HG03439 (cell line): ENCODE measurements at regions not wholly inside any gene's neighbourhood (a gene's known extent, or its start where the extent isn't known, plus 50 kb on each side); places are given as distances from the start of the nearest gene placed in this dataset.
"Not testable (repeated sequence)": the region's sequence is repeated elsewhere in the genome, so short reads cannot be mapped to it uniquely, and the experiment has no call there.

Experiments
- ATAC-seq: cut with Tn5 transposase; IDR thresholded peaks from one replicate; pipeline ENCODE4 v1.9.1; 2021; ENCODE audit warnings: mild to moderate bottlenecking, moderate library complexity; ENCODE audit not compliant: unreplicated experiment

DNA sequence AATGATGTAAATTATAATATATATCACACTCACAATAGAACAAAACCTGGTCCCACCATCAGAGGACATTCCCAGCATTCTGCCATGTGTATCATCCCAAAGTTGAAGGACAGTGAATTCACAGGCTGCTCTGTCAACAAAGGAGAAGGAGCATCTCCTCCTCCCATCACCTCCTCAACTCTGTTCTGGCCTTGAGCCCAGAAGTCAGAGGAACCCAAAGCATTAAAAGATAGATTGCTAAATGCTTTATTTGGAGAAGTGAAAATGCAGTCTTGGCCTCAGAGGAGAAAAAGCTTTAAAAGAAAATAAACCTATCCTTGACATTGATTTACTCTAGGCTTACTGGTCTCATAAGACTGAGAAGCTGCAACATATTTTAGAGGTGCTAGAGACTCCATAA is 268.8 kb upstream of the RASGEF1B start:
- ATAC-seq: no peak

DNA sequence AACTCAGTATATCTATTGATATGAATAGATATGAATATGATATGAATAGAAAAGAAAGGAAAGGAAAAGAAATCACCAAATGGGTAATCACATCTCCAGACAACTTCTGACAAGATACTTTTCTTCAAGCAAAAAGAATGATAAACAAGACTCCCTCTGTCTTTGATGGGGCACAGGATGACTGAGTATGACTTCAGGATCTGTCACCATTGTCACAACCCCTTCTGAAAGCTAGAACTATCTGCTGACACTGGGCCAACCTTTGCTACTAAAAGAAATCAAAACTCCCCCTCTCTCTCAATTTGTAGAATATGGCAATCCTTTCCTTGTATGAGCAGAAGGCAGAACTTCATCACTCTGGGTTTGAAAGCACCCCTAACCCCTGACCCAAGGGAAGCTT is 267.2 kb upstream of the RASGEF1B start:
- ATAC-seq: no peak

DNA sequence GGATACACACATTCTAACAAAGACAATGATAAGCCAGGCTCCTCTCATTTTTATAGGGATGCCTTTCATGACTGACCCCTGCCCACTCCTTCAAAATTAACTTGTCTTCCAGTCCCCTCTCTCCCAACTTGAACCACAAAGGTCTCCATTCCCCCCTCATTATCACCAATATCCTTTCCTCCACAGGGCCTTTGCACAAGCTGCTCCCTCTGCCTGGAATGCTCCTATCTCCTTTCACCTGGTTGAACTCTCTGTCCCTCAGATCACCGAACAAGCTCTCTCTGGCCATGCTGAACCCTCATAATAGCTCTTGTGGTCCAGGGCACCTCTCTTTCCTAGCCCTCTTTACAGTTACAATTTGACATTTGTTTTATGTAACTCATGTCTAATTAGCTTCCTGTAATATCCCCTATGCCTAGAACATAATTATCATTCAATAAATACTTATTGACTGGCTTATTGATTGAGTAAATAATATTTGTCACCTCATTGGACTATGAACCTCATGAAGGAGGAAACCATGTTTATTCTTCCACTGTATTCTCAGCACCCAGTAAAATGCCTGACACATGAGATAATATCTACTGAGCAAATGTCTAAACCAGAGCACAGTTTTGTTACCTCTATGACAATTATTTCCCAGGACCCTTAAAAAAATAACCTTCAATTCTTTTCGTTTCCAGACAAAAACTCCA is 266.3 kb upstream of the RASGEF1B start:
- ATAC-seq: no peak

DNA sequence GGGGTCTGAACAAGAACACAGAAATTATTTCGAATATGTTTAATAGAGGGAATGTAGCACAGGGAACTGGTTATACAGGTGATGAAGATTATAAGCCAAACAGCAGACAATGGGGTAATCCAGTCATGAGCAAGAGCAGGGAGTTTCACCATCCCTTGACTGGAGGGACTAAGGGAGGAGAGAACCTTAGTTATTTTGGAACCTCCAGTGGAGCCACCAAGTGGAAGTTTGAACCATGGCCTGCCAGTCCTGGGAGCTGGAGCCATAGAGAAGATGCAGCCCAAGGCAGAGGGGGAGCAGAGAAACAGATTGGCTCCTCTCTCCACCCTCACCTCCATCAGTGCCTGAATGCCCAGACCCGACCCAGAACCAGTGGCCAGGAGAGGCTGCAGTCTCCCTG is 264.6 kb upstream of the RASGEF1B start:
- ATAC-seq: no peak

DNA sequence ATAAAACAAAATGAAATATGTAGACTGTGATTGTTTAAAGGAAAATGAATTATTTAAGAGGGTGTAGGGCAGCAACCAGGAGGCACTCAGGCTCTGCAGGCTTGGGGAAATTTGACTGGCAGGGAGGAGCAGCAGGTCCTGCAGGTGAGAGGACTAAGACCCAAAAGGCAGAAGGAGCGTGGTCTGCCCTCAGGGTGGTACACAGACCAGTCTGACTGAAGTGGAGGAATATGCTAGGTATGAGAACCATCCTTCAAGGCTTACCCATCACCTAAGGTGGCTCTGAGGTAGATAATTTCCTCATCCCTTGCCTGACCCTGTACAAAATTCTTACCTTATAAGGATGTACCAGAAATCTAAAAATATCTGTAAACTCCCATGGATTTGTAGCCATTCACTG is 261.3 kb upstream of the RASGEF1B start:
- no peak for ATAC-seq

DNA sequence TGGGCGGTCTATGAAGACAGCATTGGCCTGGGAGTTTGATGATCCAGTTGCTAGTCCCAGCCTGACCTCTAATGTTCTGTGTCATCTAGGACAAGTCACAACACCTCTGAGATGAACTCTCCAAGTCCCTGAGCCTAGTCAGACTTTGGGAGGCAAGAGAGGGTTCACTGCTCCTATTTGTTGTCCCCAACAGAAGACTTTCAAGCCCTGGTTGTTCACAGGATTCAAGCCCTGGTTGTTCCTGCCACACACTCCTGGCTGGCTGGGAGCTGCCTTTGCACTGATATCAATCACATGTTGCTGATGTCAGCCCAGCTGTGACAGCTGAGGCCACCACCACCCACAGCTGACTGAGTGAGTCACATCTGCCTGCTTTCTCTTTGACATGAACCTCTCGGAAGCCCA is 253.2 kb upstream of the RASGEF1B start:
- ATAC-seq: peak; percentile 99

DNA sequence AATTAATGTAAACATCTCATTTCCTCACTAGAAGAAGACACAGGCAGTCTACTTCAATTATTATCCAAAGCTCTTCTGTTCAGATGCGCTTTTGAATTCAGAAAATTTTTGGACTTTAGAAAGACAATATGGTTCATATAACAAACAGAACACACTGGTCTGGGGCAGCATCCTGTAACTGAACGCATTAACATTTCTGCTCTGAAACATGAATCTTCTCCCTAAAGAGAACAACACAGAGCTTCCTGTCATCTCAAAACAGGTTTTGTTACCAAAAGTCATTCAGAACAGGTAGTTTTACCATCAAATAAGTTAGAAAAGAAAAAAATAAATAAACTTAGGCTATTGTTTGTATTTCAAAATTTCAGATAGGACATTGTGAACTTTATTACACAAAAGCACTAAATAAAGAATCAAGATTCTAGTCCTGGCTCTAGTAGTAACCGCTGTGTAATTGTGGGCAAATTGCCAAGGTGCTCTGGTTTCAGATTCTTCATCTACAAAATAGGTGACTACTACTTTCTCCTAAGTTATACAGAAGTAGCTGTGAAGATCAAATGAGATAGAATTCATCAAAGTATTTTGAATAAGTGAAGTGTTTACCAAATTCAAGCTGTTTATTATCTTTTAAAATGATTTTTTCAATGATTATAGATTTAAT is 252.3 kb upstream of the RASGEF1B start:
- no peak for ATAC-seq

DNA sequence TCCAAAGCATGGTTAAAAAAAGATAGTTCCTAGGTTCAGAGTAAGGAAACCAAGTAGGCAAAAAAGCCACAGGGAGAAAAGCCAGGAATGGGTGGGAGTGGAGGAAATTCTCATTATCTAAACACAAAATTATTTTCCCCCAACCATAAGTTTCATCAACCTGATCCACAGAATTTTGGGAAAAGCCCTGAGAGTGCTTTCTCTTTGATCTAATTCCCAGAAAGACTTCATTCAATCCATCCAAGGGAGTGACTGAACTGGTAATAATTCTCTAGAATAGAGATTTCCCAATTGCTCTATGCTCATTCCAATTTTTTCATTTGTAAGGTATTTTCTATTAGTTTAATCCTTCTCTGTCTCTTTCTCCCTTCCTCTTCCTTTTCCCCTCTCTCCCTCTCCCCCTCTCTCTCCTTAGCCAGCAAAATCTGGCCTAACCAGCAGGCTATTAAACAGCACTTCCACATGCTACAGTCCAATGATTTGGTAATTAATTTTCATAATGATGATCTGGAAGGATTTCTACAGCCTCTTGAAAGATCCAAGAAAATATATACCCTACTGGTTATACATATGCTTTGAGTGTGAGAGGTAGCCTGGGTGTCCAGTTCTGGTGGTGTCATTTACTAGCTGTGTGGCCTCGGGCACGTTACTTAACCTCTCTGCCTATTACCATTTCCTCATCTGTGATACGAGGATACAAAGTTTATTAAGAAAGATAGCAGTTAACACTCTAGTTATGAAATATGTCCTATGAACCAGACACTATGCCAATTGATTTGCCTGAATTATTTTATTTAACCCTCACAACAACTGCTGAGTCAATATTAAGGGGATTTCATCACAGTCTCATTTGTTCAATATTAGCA is 251.5 kb upstream of the RASGEF1B start:
- ATAC-seq: no peak

DNA sequence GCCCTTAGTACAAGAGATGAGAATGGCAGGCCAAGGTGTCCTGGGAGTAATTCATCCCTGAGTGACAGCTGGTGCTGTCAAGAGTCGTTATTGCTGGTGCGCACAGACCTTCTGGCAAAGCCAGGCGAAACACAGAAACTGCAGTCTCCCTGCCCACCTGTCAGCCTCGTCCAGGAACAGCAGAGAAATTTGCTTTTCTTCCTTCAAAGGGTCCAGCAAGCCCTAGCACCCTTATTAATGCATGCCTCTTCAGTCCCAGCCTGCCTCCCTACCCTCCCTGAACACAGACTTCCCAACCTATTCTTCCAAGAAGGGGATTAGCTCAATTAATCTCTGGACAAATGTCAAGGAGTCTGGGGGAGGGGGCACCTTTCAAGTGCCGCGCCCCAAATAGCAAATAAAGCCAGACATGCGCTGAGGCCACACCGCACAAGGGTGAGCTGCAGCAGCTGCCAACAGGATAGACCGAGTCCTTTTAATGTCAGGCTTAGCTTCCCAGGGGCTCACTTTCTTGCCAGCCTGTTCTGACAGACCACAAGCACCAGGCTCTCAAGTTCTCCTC is 250.7 kb upstream of the RASGEF1B start:
- ATAC-seq: no peak

DNA sequence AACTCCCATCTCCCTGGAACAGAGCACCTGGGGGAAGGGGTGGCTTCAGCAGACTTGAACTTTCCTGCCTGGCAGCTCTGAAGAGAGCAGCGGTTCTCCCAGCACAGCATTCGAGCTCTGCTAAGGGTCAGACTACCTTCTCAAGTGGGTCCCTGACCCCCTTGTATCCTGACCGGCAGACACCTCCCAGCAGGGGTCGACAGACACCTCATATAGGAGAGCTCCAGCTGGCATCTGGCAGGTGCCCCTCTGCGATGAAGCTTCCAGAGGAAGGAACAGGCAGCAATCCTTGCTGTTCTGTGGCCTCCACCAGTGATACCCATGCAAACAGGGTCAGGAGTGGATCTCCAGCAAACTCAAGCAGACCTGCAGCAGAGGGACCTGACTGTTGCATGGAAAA is 244.1 kb upstream of the RASGEF1B start:
- ATAC-seq: no peak

DNA sequence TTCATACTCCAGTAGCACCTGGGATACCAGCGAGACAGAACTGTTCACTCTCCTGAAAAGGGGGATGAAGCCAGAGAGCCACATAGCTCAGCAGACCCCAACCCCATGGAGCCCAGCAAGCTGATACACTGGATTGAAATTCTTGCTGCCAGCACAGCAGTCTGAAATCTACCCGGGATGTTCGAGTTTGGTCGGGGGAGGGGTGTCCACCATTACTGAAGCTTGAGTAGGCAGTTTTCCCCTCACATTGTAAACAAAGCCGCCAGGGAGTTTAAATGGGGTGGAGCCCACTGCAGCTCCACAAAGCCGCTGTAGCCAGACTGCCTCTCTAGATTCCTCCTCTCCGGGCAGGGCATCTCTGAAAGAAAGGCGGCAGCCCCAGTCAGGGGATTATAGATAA is 243.7 kb upstream of the RASGEF1B start:
- not testable (repeated sequence) for ATAC-seq

DNA sequence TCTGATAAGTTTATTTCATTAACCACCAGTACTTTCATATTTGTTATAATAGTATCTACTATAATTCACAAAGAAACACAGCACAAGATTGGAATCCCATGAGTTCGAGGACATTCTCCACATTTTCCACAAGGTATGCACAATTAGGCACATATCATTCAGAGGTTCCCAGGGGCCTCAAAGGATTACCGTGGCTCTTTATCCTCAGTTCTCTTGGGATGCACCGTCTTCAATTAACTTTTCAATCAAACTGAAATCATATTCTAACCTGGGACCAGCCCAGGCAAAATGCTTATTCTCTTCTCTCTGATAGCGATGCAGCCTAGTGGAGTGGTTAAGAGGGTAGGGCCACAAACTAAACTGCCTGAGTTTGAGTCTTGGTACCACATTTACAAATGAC is 242.6 kb upstream of the RASGEF1B start:
- ATAC-seq: no peak

DNA sequence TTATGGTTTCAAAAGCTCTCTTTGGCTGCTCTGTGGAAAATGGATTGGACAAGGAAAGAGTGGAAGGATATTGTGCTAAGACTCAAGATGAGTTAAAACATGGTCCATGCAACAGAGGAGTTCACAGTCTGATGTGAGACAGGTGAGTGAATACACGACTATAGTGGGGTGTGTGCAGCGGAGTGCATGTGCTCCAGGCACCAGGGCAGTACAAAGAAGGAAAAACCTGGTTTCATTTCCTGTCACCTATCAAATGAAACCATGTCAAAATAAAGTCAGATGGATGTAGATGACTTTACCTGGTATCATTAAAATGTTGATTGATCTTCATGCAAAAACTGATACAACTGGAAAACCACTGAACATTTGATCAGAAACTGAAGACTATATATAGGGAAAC is 241.0 kb upstream of the RASGEF1B start:
- ATAC-seq: no peak

DNA sequence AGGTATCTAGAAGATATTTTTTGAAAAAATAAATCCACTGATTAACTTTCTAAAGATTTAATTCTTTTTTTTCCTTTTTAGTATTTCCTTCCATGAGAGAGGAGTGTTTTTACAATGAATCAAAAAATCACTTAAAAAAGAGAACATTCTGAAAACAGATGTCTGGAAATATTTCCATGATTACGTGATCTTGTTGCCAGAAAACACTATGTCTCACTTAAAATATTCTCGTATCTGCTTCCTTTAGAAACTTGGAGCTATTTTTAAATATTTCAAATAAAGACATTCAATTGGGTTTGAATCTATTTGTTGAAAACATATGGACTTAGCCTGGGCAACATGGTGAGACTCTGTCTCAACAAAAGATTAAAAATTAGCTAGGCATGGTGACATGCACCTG is 232.8 kb upstream of the RASGEF1B start:
- ATAC-seq: no peak

DNA sequence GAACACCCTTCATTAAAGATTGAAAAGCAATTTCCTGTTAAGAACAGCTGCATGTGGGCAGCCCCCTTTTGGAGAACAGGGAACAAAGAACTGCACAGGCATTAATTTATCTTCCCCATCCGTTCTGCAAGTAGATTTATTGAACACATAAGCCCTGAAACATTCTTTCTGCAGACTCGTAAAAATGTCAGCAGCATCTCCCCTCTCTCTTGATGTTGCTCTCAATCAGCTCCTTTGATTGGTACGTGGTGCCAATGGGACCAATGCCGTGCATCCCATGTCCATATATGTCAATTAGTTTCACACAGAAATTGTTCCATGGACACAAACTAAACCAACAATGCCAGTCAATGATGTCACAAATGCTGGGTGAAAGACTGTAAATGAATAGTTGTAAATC is 228.5 kb upstream of the RASGEF1B start:
- ATAC-seq: no peak

DNA sequence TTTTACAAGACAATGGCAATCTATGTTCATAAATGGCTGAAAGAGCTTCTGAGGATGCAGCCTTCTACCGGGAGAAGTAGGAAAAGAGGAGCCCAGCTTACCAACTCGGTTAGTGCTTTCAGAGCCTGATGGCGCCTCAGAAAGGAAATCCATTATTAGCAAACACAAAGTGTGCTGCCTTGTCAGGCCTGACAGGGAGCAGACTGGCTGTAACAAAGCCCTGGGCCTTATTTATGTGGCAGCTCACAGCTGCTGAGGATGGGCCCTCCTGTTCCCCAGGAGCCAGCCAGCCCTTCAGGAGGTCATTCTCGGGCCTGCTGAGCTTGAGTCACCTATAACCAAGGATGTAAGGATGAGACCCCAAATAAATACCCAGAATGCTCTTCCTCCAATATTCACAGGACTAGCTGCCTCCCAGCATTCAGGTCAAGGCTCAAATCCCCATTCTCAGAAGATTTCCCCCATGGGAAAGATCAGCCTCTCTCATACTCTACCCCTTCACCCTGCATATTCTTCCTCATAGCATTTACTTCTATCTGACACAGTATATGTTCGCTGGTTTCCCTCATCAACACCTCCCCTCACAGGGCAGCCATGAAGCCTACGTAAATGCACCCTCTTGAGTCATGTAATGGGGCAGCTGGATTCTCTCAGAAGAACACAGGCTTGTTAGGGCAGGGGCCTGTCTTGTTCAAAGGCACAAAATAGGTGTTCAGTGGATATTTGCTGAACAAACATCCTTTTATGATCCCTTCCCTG is 227.0 kb upstream of the RASGEF1B start:
- ATAC-seq: no peak

DNA sequence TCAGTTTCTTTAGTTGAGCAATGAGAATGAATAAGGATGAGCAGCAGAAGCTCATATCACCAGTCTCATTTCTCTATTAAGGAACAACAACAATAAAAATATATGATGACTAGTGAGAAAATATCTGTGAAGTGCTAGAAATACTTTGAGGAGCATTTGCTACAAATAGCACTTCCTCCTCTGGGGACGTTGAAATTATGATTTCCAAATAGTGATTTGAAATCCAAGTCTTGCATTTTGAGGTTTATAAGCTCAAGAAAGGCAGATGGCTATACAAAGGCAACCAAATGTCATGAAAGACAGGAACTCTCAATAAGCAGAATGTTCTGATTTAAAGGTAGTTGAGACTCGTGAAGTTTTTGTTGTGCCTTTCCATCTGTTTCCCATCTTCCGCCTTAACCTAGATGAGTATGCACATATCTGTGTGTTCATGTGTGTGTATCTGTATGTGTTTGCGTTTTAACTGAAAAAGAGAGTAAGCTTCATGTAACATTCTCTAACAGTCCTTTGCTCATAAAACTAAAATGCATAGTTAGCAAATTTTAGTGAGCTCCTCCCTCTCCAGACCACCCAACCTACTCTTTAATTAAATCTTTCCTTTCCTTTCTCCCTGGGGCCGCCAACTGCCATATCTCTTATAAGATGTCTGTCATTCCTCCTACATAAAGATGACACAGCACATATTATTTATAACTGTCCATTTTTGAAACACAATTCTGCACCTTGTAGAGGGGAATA is 222.6 kb upstream of the RASGEF1B start:
- ATAC-seq: no peak

DNA sequence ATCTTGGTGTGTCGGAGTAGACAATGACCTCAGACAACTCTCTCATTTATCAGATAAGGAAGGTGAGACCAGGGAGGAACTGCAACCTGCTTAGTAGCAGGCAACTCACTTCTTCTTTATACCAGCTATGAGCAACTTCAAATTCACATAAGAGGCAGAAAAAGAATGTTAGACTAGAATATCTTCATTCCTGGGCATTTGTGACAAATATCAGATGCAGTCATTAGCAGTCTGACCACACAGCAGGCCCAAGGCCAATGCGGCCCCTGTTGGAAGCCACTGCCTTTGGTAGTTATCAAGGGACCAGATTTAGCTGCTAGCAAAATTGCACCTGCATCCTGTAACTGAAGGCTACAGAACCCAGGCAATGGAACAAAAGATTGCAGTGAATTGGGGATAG is 219.2 kb upstream of the RASGEF1B start:
- no peak for ATAC-seq

DNA sequence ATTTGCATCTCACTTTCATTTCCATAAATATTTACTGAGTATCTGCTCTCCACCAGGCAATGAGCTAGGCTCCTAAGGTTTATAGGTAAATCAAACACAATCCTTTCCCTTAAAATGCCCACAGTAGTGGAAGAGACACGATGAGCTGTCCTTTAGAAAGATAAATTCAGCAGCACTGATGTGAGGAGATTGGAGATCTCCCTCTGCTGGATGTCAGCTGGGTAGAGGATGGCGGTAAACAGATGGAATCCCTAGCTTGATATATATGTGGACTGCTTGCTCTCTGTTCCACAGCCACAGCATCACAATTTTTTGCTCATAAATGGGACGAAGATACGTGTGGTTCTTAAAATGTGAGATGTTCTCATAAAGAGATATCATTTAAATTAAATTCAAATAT is 216.4 kb upstream of the RASGEF1B start:
- ATAC-seq: no peak

DNA sequence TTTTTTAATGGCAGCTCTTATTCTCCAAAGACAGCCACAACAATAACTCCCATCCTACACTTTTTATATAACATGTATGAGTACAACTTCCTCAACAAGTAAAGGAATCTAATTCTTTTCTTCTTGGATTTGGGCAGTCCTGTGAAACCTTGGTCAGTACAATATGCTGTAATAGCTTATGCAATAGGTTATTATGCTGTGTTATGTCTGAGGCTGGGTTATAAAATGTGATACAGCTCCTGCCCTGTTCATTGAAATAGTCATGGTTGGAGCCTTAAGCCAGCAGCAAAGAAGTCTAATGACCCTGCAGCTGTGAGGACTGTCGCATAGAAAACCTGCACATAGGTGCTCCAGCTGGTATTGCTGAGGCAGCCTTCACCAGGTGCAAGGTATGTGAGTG is 215.8 kb upstream of the RASGEF1B start:
- no peak for ATAC-seq
